OCI-LY1 (cell line): ENCODE measurements at regions not wholly inside any gene's neighbourhood (a gene's known extent, or its start where the extent isn't known, plus 50 kb on each side); places are given as distances from the start of the nearest gene placed in this dataset.

Experiments used
- H2AFZ ChIP-seq: fragments of 200-600 bp; sonication (generic), shearing (Covaris generic); 2 replicates; pipeline ENCODE4 v1.6.0; 2014; ENCODE audit warnings: antibody characterized with exemption, mild to moderate bottlenecking, low read length
- H3F3A ChIP-seq: fragments of 200-600 bp; sonication (generic), shearing (Covaris generic); 2 replicates; pipeline ENCODE4 v1.6.0; 2014; ENCODE audit warnings: mild to moderate bottlenecking, antibody characterized with exemption, low read length, moderate library complexity; ENCODE audit not compliant: insufficient read depth
- H3K27ac ChIP-seq: fragments of 200-600 bp; sonication (generic); 2 replicates; pipeline ENCODE4 v1.5.1; 2014; ENCODE audit warnings: low read length, mixed run types, mild to moderate bottlenecking, low read depth; ENCODE audit not compliant: poor library complexity, severe bottlenecking
- H3K27me3 ChIP-seq: fragments of 200-600 bp; sonication (generic); 2 replicates; pipeline ENCODE4 v1.6.0; 2014; ENCODE audit warnings: antibody characterized with exemption, mild to moderate bottlenecking, low read length, moderate library complexity; ENCODE audit not compliant: insufficient read depth
- H3K36me3 ChIP-seq: fragments of 200-600 bp; sonication (generic); 2 replicates; pipeline ENCODE4 v1.6.1; 2014; ENCODE audit warnings: mild to moderate bottlenecking, antibody characterized with exemption, low read length, moderate library complexity, mixed read lengths; ENCODE audit not compliant: insufficient read depth
- H3K4me1 ChIP-seq: fragments of 200-600 bp; sonication (generic); 2 replicates; pipeline ENCODE4 v1.5.1; 2014; ENCODE audit warnings: mild to moderate bottlenecking, low read length, moderate library complexity; ENCODE audit not compliant: insufficient read depth, severe bottlenecking
- H3K4me2 ChIP-seq: fragments of 200-600 bp; sonication (generic), shearing (Covaris generic); 2 replicates; pipeline ENCODE4 v1.6.1; 2014; ENCODE audit warnings: low read length
- H3K4me3 ChIP-seq: fragments of 200-600 bp; sonication (generic); 2 replicates; pipeline ENCODE4 v1.5.1; 2014; ENCODE audit warnings: low read length, low read depth, mild to moderate bottlenecking, mixed read lengths; ENCODE audit not compliant: poor library complexity, severe bottlenecking
- H3K79me2 ChIP-seq: fragments of 200-600 bp; shearing (Covaris generic); 2 replicates; pipeline ENCODE4 v1.6.1; 2016; ENCODE audit warnings: mixed run types, low read length, mixed read lengths; ENCODE audit not compliant: insufficient read depth
- H3K9ac ChIP-seq: fragments of 200-600 bp; sonication (generic), shearing (Covaris generic); 2 replicates; pipeline ENCODE4 v1.6.1; 2014; ENCODE audit warnings: mild to moderate bottlenecking, low read length, mixed read lengths
- H3K9me2 ChIP-seq: fragments of 200-600 bp; sonication (generic), shearing (Covaris generic); 2 replicates; pipeline ENCODE4 v1.6.1; 2014; ENCODE audit warnings: low read depth, mild to moderate bottlenecking, low read length, mixed read lengths
- H3K9me3 ChIP-seq: fragments of 200-600 bp; shearing (Covaris generic); 2 replicates; pipeline ENCODE4 v1.6.1; 2014; ENCODE audit warnings: low read length, mixed read lengths
- H4K20me1 ChIP-seq: fragments of 200-600 bp; sonication (generic), shearing (Covaris generic); 2 replicates; pipeline ENCODE4 v1.6.0; 2016; ENCODE audit warnings: mild to moderate bottlenecking, low read length; ENCODE audit not compliant: insufficient read depth
- CTCF ChIP-seq: fragments of 200-600 bp; sonication (generic), shearing (Covaris generic); IDR thresholded peaks from 2 replicates; pipeline ENCODE4 v1.5.1; 2017; ENCODE audit warnings: mild to moderate bottlenecking, antibody characterized with exemption, low read length, moderate library complexity, mixed read lengths
- EZH2 ChIP-seq: fragments of 200-600 bp; sonication (generic), shearing (Covaris generic); IDR thresholded peaks from 2 replicates; pipeline ENCODE4 v1.8.0; 2017; ENCODE audit warnings: borderline replicate concordance, mixed run types, mild to moderate bottlenecking, antibody characterized with exemption, low read length, moderate library complexity, mixed read lengths

- Histone ChIP-seq H3K36me3 (no peaks in the 10 kb centered on the region), H3K9ac (no peak overlapping the region), H3K79me2 (no peaks in the 10 kb centered on the region), H2AFZ (no peak overlapping the region), H3K4me1 (no peaks in the 10 kb centered on the region), H3K9me3 (no peaks in the 10 kb centered on the region), H3K27me3 (no peaks in the 10 kb centered on the region), H3K4me2 (no peak overlapping the region), H3K4me3 (no peak overlapping the region), H3K9me2 (no peaks in the 10 kb centered on the region), H3K27ac (no peak overlapping the region), H4K20me1 (no peaks in the 10 kb centered on the region), H3F3A (no peaks in the 10 kb centered on the region)
- TF ChIP-seq CTCF, result no peak
- TF ChIP-seq EZH2, result no peak
Measured at GRCh38 chr14:25108959-25109358, 59.0 kb upstream of the STXBP6 start.

- no peak overlapping the region for H3K27ac ChIP-seq
- no peaks in the 10 kb centered on the region for H3K36me3 ChIP-seq
- H3K4me2 ChIP-seq, result no peak overlapping the region
- H3K9me3 ChIP-seq, result no peaks in the 10 kb centered on the region
- no peaks in the 10 kb centered on the region for H3F3A ChIP-seq
- TF ChIP-seq EZH2, result no peak
- H4K20me1 ChIP-seq, result no peaks in the 10 kb centered on the region
- H3K4me3 ChIP-seq, result no peak overlapping the region
- H3K9me2 ChIP-seq, result no peaks in the 10 kb centered on the region
- no peak overlapping the region for H3K9ac ChIP-seq
- no peaks in the 10 kb centered on the region for H3K4me1 ChIP-seq
- no peaks in the 10 kb centered on the region for H3K27me3 ChIP-seq
- no peak overlapping the region for H2AFZ ChIP-seq
- H3K79me2 ChIP-seq, result no peaks in the 10 kb centered on the region
Measured at GRCh38 chr14:25108291-25108690, 58.3 kb upstream of the STXBP6 start.

GRCh38 chr14:25103820-25104219 lies 53.9 kb upstream of the STXBP6 start:
- Histone ChIP-seq H3K79me2 (no peaks in the 10 kb centered on the region), H2AFZ (no peak overlapping the region), H4K20me1 (no peaks in the 10 kb centered on the region), H3K27me3 (no peaks in the 10 kb centered on the region), H3F3A (no peaks in the 10 kb centered on the region), H3K4me1 (no peaks in the 10 kb centered on the region), H3K4me2 (no peak overlapping the region), H3K27ac (no peak overlapping the region), H3K4me3 (no peak overlapping the region), H3K36me3 (no peaks in the 10 kb centered on the region), H3K9ac (no peak overlapping the region), H3K9me2 (no peaks in the 10 kb centered on the region), H3K9me3 (no peaks in the 10 kb centered on the region)
- TF ChIP-seq EZH2 (no peak), CTCF (no peak)

GRCh38 chr14:25103271-25103670 lies 53.3 kb upstream of the STXBP6 start:
- Histone ChIP-seq H3K36me3 (no peaks in the 10 kb centered on the region), H4K20me1 (no peaks in the 10 kb centered on the region), H3K27ac (no peak overlapping the region), H3K27me3 (no peaks in the 10 kb centered on the region), H3K9me2 (no peaks in the 10 kb centered on the region), H3K9ac (no peak overlapping the region), H3K79me2 (no peaks in the 10 kb centered on the region), H3K9me3 (no peaks in the 10 kb centered on the region), H3K4me1 (no peaks in the 10 kb centered on the region), H2AFZ (no peak overlapping the region), H3K4me3 (no peak overlapping the region), H3K4me2 (no peak overlapping the region), H3F3A (no peaks in the 10 kb centered on the region)
- TF ChIP-seq EZH2, result no peak
- no peak for TF ChIP-seq CTCF
